Retinal pigment epithelial cell (primary cell): ENCODE measurements at regions not wholly inside any gene's neighbourhood (a gene's known extent, or its start where the extent isn't known, plus 50 kb on each side); places are given as distances from the start of the nearest gene placed in this dataset.

Source experiments
- DNase-seq: peaks from one replicate; pipeline ENCODE4 v3.0.0-alpha.2; 2010; ENCODE audit warnings: low read depth
- H3K4me3 ChIP-seq: 2 replicates; pipeline ENCODE4 v1.5.1; 2011; ENCODE audit warnings: mild to moderate bottlenecking, low read length, control low read depth, moderate library complexity
- TF ChIP-seq, protein P1 (sequence below): conservative IDR thresholded peaks from 2 replicates; pipeline ENCODE4 v1.5.1; 2011; ENCODE audit warnings: low read depth, low read length, control low read depth, inconsistent platforms

DNA sequence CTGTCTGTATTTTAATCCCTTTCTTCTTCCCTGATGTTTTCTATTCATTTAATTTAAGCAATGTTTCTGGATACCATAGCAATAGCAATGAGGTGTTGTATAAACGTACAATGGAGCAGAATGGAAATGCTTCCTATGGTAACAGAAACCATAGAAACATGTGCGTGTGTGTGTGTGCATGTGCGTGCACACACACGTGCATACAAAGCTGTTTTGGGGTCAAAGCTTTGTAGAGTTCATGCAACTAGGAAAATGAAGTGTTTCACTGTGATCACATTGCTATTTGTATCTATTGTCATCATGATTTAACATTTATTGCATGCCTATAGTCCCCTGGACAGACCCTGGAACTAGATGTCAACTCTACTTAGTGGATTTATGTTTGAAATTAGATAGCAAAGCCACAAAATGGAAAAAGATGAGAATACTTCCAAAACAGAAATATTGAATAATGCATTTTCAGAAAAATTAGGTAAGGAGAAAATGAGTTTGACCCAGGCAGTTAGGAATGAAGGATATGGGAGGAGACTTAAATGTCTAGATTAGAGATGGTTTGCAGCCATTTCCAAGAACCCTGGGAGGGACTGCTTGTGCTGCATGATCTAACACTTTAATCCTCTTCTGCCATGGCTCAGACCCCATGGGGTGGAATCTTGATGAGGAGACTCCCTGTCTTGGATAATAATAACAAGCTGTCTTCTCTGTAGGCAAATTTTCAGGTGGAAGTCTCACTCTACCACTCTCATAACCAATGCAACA, 124.4 kb downstream of the TRMT11 start:
- H3K4me3 ChIP-seq = no peak overlapping the region
- TF ChIP-seq, protein P1, sequence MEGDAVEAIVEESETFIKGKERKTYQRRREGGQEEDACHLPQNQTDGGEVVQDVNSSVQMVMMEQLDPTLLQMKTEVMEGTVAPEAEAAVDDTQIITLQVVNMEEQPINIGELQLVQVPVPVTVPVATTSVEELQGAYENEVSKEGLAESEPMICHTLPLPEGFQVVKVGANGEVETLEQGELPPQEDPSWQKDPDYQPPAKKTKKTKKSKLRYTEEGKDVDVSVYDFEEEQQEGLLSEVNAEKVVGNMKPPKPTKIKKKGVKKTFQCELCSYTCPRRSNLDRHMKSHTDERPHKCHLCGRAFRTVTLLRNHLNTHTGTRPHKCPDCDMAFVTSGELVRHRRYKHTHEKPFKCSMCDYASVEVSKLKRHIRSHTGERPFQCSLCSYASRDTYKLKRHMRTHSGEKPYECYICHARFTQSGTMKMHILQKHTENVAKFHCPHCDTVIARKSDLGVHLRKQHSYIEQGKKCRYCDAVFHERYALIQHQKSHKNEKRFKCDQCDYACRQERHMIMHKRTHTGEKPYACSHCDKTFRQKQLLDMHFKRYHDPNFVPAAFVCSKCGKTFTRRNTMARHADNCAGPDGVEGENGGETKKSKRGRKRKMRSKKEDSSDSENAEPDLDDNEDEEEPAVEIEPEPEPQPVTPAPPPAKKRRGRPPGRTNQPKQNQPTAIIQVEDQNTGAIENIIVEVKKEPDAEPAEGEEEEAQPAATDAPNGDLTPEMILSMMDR = no peak
- DNase-seq = no peak

DNA sequence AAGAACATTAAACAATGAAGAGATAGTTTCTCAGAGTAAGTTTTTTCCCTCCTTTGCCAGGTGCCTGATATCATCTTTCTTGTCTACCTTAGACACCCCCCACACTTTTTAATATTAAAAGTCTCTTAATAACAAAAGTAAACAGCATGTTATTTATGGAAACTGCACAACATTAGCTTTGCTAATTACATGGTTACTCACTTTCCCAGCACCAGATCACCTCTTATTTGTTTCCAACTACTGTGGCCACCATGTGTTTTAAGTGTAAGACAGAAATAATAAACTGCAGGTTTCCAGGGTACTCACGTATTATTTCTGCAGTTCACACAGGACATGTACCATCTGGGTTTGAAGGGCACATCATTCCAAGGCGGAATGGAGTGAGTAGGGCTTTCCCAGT, 125.0 kb downstream of the TRMT11 start:
- no peak overlapping the region for H3K4me3 ChIP-seq
- DNase-seq = no peak
- TF ChIP-seq, protein P1 = no peak

DNA sequence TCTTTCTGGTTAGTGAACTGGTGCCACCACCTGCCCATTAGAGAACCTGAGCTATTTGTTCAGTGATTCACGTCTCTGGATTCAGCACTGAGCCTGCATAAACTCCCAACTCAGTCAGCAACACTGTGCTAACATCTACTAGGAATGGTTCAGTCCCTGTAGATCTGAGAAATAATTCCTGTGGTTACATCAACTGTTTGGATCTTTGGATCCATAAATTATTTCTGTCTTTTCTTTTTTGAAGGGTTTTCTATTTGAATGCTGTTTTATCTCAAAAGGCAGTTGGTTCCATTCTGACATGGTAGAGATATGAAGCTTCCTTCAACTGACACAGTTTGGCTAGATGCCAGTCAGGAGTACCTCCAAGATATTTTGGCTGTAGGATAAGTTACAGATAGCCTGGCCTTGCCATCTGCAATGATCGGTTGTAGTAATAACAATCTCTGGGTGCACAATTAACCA, 125.9 kb downstream of the TRMT11 start:
- DNase-seq = no peak
- TF ChIP-seq, protein P1 = no peak
- H3K4me3 ChIP-seq = no peak overlapping the region

DNA sequence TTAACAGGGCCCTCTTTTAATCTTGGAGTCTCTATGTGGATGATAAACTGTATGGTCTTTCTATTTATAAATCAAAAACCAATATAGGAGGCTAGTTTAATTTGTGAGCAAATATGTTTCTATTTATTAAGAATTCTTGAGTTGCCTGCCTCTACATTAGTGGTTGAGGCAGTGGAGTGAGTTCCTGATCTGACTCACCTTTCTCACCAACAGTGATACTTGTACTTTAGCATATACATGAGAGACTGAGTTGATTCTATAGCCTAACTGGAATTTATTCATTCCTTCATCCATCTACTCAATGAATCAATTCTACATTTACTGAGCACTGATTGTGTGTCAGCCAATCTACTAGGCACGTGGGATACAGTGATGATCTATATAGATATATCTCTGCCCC, 126.9 kb downstream of the TRMT11 start:
- TF ChIP-seq, protein P1 = no peak
- H3K4me3 ChIP-seq = no peak overlapping the region
- DNase-seq = no peak

DNA sequence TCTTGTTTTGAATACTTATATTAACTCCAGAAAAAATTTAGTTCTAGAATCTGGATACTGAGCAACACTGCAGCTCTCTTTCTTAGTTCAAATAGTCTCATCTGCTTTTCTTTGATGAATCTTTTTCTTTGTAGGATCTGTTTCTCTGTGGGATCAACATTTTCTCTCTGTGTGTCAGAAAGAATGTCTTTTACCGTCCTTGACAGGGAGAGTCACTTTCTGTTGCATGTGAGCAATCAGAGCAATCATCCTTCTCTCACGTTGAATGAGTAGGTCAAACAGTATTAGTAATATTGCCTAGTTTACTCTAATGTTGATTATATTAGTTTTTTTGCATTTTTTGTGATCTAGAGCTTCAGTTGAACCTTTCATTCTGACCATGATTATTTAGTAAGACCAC, 130.9 kb downstream of the TRMT11 start:
- DNase-seq = no peak
- TF ChIP-seq, protein P1 = no peak
- H3K4me3 ChIP-seq = no peak overlapping the region

DNA sequence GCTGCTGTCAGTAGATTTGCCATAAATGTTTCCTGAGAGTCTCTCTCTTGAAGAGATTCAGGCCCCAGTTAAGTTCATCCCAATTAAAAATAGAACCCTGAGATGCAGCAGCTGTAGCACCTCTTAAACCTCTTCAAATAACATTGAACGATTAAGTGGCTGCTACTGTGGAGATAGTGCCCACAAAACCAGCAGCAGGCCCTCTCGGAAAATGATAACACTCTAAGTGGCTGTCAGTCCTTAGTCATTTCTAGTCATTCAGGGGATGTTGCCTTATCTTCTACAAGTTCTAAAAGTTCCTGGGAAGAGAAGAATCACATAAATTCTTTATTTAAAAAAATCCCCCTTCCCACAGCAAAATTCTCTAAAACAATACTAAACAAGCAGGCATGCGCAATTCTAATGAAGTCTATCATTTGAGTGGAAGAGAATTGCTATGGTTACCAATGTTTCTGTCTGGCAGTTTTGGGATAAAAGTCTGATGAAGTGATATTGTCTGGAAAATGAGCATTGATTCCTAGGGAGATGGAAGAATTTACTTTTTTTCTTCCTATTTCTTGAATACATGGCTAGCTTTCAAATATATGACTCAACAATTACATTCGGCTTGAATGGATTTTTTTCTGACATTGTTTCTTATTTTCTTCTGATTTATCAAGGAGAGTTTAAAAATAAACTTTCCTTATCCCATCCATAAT, 131.9 kb downstream of the TRMT11 start:
- no peak for DNase-seq
- no peak overlapping the region for H3K4me3 ChIP-seq
- TF ChIP-seq, protein P1 = no peak

DNA sequence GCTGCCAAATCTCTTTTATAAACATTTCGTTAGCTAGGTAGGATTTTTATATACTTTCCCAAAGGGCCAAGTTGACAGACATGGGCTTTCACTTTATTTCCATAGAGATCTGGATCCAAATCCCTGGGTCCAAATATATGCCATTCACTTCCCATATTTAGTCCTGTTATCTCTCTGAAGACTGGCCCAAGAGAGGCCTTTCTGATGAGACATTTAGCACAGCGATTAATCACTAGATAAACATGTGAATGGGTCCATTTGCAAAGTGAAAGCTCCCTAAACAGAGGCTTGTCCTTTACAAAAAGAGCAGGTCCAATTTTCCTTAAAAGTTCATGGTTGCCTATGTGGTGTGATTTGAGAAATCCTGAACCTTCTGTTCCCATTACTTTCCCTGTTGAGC, 132.6 kb downstream of the TRMT11 start:
- TF ChIP-seq, protein P1 = no peak
- H3K4me3 ChIP-seq = no peak overlapping the region
- DNase-seq = no peak
